Amniotic epithelial cell (primary cell): ENCODE measurements at regions not wholly inside any gene's neighbourhood (a gene's known extent, or its start where the extent isn't known, plus 50 kb on each side); places are given as distances from the start of the nearest gene placed in this dataset.

ENCODE experiments used
- DNase-seq: peaks from one replicate; pipeline ENCODE4 v3.0.0-alpha.2; 2010; ENCODE audit warnings: low read depth

GRCh38 chr2:118278046-118278445, 189.8 kb downstream of the INSIG2 start:
- DNase-seq, result no peak

GRCh38 chr2:118274841-118275510, 186.7 kb downstream of the INSIG2 start:
- DNase-seq, result no peak

GRCh38 chr2:118272391-118272790, 184.1 kb downstream of the INSIG2 start:
- DNase-seq, result no peak

- no peak for DNase-seq
These were observed 181.3 kb downstream of the INSIG2 start for GRCh38 chr2:118269408-118270051.

GRCh38 chr2:118268268-118268667, 180.0 kb downstream of the INSIG2 start:
- DNase-seq, result no peak

GRCh38 chr2:118265873-118266455, 177.7 kb downstream of the INSIG2 start:
- no peak for DNase-seq

- DNase-seq, result no peak
These were observed 176.1 kb downstream of the INSIG2 start for GRCh38 chr2:118264232-118264990.

GRCh38 chr2:118257696-118258095, 169.4 kb downstream of the INSIG2 start:
- DNase-seq, result no peak

GRCh38 chr2:118255771-118256372, 167.6 kb downstream of the INSIG2 start:
- DNase-seq, result no peak

GRCh38 chr2:118255301-118255700, 167.0 kb downstream of the INSIG2 start:
- no peak for DNase-seq

- DNase-seq, result no peak
These were observed 165.8 kb downstream of the INSIG2 start for GRCh38 chr2:118254116-118254515.

- DNase-seq, result no peak
These were observed 163.2 kb downstream of the INSIG2 start for GRCh38 chr2:118251427-118251826.

- DNase-seq, result no peak
These were observed 162.2 kb downstream of the INSIG2 start for GRCh38 chr2:118250463-118250862.

GRCh38 chr2:118250001-118250400, 161.7 kb downstream of the INSIG2 start:
- no peak for DNase-seq

GRCh38 chr2:118249531-118249930, 161.3 kb downstream of the INSIG2 start:
- no peak for DNase-seq

- no peak for DNase-seq
These were observed 158.5 kb downstream of the INSIG2 start for GRCh38 chr2:118246726-118247125.

- no peak for DNase-seq
These were observed 157.8 kb downstream of the INSIG2 start for GRCh38 chr2:118246079-118246478.

GRCh38 chr2:118244686-118245085, 156.4 kb downstream of the INSIG2 start:
- DNase-seq, result no peak

- no peak for DNase-seq
These were observed 154.8 kb downstream of the INSIG2 start for GRCh38 chr2:118243031-118243430.

- no peak for DNase-seq
These were observed 153.9 kb downstream of the INSIG2 start for GRCh38 chr2:118242216-118242615.

GRCh38 chr2:118241128-118241527, 152.9 kb downstream of the INSIG2 start:
- no peak for DNase-seq

- no peak for DNase-seq
These were observed 152.0 kb downstream of the INSIG2 start for GRCh38 chr2:118240276-118240675.
